ENCODE measurements at regions not wholly inside any gene's neighbourhood (a gene's known extent, or its start where the extent isn't known, plus 50 kb on each side); places are given as distances from the start of the nearest gene placed in this dataset.

GRCh38 chr14:71695611-71696350 lies 236.4 kb upstream of the RGS6 start:
- no peak overlapping the region for H3K4me3 ChIP-seq (ENCODE audit: low read length)
- no peak for DNase-seq (ENCODE audit: low read depth)
- no peak for TF ChIP-seq CTCF (conservative IDR thresholded peaks at IDR 0.05; ENCODE audit: low read depth, low read length)

DNA sequence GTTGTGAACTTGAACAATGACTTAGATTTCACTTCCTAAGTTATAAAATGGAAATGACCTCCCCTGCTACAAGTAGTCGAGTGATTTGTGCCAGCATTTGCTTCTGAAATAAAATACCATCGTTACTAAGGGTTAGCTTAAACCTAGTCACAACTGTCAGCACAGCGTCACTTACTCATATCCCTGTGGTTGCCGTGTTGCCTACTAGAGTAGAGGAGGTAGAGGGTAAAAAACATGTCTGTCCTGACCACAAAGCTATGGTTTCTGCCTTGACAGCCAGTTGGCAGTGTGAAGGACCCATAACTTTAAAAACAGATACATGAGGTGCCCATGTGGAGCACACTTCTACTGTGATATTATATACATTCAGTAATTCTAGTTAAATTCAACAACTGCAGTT lies 234.2 kb upstream of the RGS6 start:
- H3K4me3 ChIP-seq (ENCODE audit: low read length) = no peak overlapping the region
- no peak for TF ChIP-seq CTCF (conservative IDR thresholded peaks at IDR 0.05; ENCODE audit: low read depth, low read length)
- no peak for DNase-seq (ENCODE audit: low read depth)

GRCh38 chr14:71698673-71699072 lies 233.6 kb upstream of the RGS6 start:
- no peak for TF ChIP-seq CTCF (conservative IDR thresholded peaks at IDR 0.05; ENCODE audit: low read depth, low read length)
- DNase-seq (ENCODE audit: low read depth) = no peak
- H3K4me3 ChIP-seq (ENCODE audit: low read length) = no peak overlapping the region

- no peak for DNase-seq (ENCODE audit: low read depth)
- TF ChIP-seq CTCF (conservative IDR thresholded peaks at IDR 0.05; ENCODE audit: low read depth, low read length) = no peak
- H3K4me3 ChIP-seq (ENCODE audit: low read length) = no peak overlapping the region
Measured at GRCh38 chr14:71701990-71702389, 230.2 kb upstream of the RGS6 start.

GRCh38 chr14:71702786-71703185 lies 229.4 kb upstream of the RGS6 start:
- TF ChIP-seq CTCF (conservative IDR thresholded peaks at IDR 0.05; ENCODE audit: low read depth, low read length) = no peak
- DNase-seq (ENCODE audit: low read depth) = no peak
- H3K4me3 ChIP-seq (ENCODE audit: low read length) = no peak overlapping the region

- TF ChIP-seq CTCF (conservative IDR thresholded peaks at IDR 0.05; ENCODE audit: low read depth, low read length) = no peak
- DNase-seq (ENCODE audit: low read depth) = no peak
- no peak overlapping the region for H3K4me3 ChIP-seq (ENCODE audit: low read length)
Measured at GRCh38 chr14:71703477-71703876, 228.8 kb upstream of the RGS6 start.

DNA sequence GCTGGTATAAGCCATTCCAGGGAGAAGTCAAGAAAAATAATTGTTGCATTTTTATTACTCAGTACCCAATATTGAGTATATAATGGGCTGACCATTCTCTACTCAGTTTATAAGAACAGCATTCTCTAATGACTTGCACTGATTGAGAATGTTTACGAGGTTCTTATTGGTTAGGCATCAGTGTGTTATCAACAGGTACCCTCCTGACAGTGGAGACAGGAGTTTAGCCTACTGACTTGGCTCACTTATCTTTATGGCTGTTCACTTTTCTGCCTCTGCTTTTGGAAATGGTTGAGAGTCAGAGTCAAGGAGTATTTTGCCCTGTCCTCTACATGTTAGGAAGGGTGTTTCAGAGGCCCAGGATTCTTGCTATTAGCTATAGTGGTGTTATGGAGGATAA lies 228.0 kb upstream of the RGS6 start:
- no peak overlapping the region for H3K4me3 ChIP-seq (ENCODE audit: low read length)
- TF ChIP-seq CTCF (conservative IDR thresholded peaks at IDR 0.05; ENCODE audit: low read depth, low read length) = no peak
- no peak for DNase-seq (ENCODE audit: low read depth)
